GM04504 (cell line): ENCODE measurements at regions not wholly inside any gene's neighbourhood (a gene's known extent, or its start where the extent isn't known, plus 50 kb on each side); places are given as distances from the start of the nearest gene placed in this dataset.
"Not testable (repeated sequence)": the region's sequence is repeated elsewhere in the genome, so short reads cannot be mapped to it uniquely, and the experiment has no call there.

Experiments
- DNase-seq: peaks from one replicate; pipeline ENCODE4 v3.0.0-alpha.2; 2012; ENCODE audit warnings: low read depth

- no peak for DNase-seq
Observed at GRCh38 chr3:127417709-127418559, 130.1 kb upstream of the PRR20G start.

GRCh38 chr3:127413871-127414270 is 126.0 kb upstream of the PRR20G start:
- DNase-seq, result no peak

GRCh38 chr3:127413318-127413673 is 125.5 kb upstream of the PRR20G start:
- no peak for DNase-seq

- no peak for DNase-seq
Observed at GRCh38 chr3:127412578-127413317, 124.9 kb upstream of the PRR20G start.

GRCh38 chr3:127411875-127412274 is 124.0 kb upstream of the PRR20G start:
- not testable (repeated sequence) for DNase-seq

- DNase-seq, result no peak
Observed at GRCh38 chr3:127411083-127411727, 123.4 kb upstream of the PRR20G start.

GRCh38 chr3:127410678-127411077 is 122.8 kb upstream of the PRR20G start:
- DNase-seq, result no peak

GRCh38 chr3:127410137-127410488 is 122.3 kb upstream of the PRR20G start:
- DNase-seq, result no peak

- DNase-seq, result no peak
Observed at GRCh38 chr3:127409421-127410136, 121.7 kb upstream of the PRR20G start.

- DNase-seq, result no peak
Observed at GRCh38 chr3:127408684-127409420, 121.0 kb upstream of the PRR20G start.

- DNase-seq, result no peak
Observed at GRCh38 chr3:127408022-127408683, 120.3 kb upstream of the PRR20G start.

- DNase-seq, result no peak
Observed at GRCh38 chr3:127407026-127407939, 119.4 kb upstream of the PRR20G start.

GRCh38 chr3:127406309-127407025 is 118.6 kb upstream of the PRR20G start:
- DNase-seq, result no peak

GRCh38 chr3:127405791-127406190 is 117.9 kb upstream of the PRR20G start:
- no peak for DNase-seq

- DNase-seq, result no peak
Observed at GRCh38 chr3:127405010-127405598, 117.3 kb upstream of the PRR20G start.

GRCh38 chr3:127404221-127405009 is 116.6 kb upstream of the PRR20G start:
- DNase-seq, result no peak

GRCh38 chr3:127403795-127404194 is 115.9 kb upstream of the PRR20G start:
- no peak for DNase-seq

GRCh38 chr3:127399154-127399553 is 111.3 kb upstream of the PRR20G start:
- no peak for DNase-seq
